ENCODE measurements at regions not wholly inside any gene's neighbourhood (a gene's known extent, or its start where the extent isn't known, plus 50 kb on each side); places are given as distances from the start of the nearest gene placed in this dataset.

DNA sequence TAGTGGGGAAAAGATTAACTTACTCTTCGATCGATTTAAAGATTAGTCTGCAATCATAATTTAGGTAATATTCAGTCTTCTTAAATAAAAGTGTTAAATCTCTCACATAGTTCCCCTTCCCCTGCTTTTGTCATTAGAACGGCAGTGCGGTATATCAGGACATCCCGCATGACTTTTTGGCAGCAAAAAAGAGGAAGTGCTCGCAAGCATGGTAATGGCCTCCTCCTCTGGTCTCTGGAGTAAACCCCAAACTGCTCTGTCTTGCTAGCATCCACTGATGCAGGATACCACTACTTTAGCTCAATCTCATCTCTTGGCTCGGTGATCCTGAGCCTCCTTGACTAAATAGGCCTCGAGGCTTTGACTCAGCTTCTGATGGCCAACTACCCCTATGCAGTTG lies 78.7 kb upstream of the VAV3 start:
- WGBS, 5 donors: 38 to 56% (median 48%) methylated on average over 8 of the region's 8 CpGs
- no peaks in the 10 kb centered on the region for H3K36me3 ChIP-seq
- intact Hi-C loops (cut with DNase I; ENCODE audit: low total_unique reads): loop anchor here (10.0 kb wide), 1 partner anchor 69 kb away; no protein-coding TSS in a partner anchor

DNA sequence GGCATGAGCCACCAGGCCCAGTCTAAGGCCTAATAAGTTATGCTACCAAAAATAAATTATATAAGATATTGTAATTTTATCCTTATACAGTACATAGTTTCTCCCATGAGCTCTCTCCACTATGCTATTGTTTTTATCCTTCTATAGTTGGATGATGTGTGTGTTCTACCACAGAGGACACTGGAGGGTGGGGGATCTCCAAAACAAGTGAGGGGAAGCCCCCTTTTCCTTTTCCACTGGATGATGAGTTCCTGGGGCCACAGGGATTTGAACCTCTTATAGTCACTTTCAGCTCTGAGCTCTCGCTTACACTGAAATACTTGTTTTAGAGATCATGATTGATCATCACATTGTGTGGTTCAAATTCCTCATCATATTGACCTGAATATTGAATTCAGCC lies 77.6 kb upstream of the VAV3 start:
- Histone ChIP-seq H3K4me1 (peaks cover 0 to 42% (median 22%) of the 10 kb centered on the region in 6 donors), H3K27ac (peak overlapping the region in 2 of 8 donors; percentile 60 to 66), H3K36me3 (no peaks in the 10 kb centered on the region), H3K27me3 (replicated peaks in 1 of 7) (no peaks in the 10 kb centered on the region), H3K4me3 (no peak overlapping the region), H3K9me3 (no peaks in the 10 kb centered on the region)
- no peak for DNase-seq
- WGBS, 5 donors: 96 to 100% (median 98%) methylated on average over 1 of the region's 1 CpG
- TF ChIP-seq POLR2A (IDR thresholded peaks at IDR 0.05) (no peak), POLR2AphosphoS5 (IDR thresholded peaks at IDR 0.05) (no peak)
- TF ChIP-seq, protein P1, sequence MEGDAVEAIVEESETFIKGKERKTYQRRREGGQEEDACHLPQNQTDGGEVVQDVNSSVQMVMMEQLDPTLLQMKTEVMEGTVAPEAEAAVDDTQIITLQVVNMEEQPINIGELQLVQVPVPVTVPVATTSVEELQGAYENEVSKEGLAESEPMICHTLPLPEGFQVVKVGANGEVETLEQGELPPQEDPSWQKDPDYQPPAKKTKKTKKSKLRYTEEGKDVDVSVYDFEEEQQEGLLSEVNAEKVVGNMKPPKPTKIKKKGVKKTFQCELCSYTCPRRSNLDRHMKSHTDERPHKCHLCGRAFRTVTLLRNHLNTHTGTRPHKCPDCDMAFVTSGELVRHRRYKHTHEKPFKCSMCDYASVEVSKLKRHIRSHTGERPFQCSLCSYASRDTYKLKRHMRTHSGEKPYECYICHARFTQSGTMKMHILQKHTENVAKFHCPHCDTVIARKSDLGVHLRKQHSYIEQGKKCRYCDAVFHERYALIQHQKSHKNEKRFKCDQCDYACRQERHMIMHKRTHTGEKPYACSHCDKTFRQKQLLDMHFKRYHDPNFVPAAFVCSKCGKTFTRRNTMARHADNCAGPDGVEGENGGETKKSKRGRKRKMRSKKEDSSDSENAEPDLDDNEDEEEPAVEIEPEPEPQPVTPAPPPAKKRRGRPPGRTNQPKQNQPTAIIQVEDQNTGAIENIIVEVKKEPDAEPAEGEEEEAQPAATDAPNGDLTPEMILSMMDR (IDR thresholded peaks at IDR 0.05 in 8 of 11, conservative IDR thresholded peaks at IDR 0.05 in 3 of 11): no peak
- intact Hi-C loops (cut with DNase I; ENCODE audit: low total_unique reads): loop anchor here (10.0 kb wide), 1 partner anchor 68 kb away; no protein-coding TSS in a partner anchor

More for the DNA sequence above, 78.7 kb upstream of the VAV3 start:
- H3K27ac ChIP-seq: peak overlapping the region in 5 of 8 donors; percentile 4 to 59 (median 38)
- H3K9me3 ChIP-seq: peaks cover 0 to 5% (median 0%) of the 10 kb centered on the region in 8 donors
- H3K4me1 ChIP-seq: peaks cover 0 to 52% (median 23%) of the 10 kb centered on the region in 6 donors
- DNase-seq: no peak
- no peaks in the 10 kb centered on the region for H3K27me3 ChIP-seq (replicated peaks in 1 of 7)
- TF ChIP-seq POLR2A (IDR thresholded peaks at IDR 0.05): no peak
- TF ChIP-seq POLR2AphosphoS5 (IDR thresholded peaks at IDR 0.05): peak in 1 of 3 donors; percentile 7
- H3K4me3 ChIP-seq: no peak overlapping the region

DNA sequence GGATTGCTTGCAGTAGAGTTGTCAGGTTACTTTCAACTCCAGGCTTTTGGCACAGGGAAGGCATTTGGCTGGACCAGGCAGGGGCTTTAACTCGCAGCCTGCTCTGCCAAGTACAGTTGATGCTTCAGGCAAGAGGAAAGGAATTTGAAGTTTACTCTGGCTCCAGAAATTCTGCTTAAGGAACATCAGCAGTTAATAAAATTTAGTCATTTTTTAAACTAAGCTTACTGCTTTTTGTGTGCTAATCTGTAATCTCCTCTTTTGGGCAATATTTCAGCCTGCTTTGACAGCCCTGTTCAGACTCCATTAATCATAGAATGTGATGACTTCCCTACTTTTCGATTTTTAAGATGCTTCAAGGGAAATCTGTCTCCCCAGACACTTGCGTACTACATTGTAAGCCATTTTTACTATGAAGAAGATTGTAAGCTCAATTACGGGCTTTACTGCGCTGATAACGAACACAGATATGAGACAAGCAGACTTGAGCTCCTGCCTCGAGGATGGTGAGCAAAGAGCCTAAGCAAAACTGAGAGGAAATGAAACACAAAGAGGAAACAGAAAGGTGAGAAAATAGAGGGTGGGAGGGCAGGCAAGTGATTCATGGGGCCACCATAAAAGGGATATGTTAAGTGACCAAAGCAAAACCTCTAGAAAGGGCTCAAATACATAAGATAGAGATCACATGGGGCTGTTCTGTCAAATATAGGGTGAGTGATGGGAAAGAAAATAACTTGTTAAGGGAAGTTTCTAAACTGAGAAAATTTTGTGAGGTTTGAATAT lies 76.6 kb upstream of the VAV3 start:
- H3K9me3 ChIP-seq: no peaks in the 10 kb centered on the region
- H3K27ac ChIP-seq: peak overlapping the region in 6 of 8 donors; percentile 16 to 66 (median 52)
- H3K36me3 ChIP-seq: no peaks in the 10 kb centered on the region
- DNase-seq: no peak
- TF ChIP-seq POLR2A (IDR thresholded peaks at IDR 0.05): no peak
- TF ChIP-seq POLR2AphosphoS5 (IDR thresholded peaks at IDR 0.05): no peak
- TF ChIP-seq, protein P1 (IDR thresholded peaks at IDR 0.05 in 8 of 11, conservative IDR thresholded peaks at IDR 0.05 in 3 of 11): no peak
- H3K4me3 ChIP-seq: no peak overlapping the region
- 37 to 53% (median 47%) methylated on average over 7 of the region's 7 CpGs for WGBS, 5 donors
- H3K27me3 ChIP-seq (replicated peaks in 1 of 7): no peaks in the 10 kb centered on the region
- peaks cover 0 to 37% (median 22%) of the 10 kb centered on the region in 6 donors for H3K4me1 ChIP-seq
- intact Hi-C loops (cut with DNase I; ENCODE audit: low total_unique reads): loop anchor here (10.0 kb wide), 1 partner anchor 67 kb away; no protein-coding TSS in a partner anchor

DNA sequence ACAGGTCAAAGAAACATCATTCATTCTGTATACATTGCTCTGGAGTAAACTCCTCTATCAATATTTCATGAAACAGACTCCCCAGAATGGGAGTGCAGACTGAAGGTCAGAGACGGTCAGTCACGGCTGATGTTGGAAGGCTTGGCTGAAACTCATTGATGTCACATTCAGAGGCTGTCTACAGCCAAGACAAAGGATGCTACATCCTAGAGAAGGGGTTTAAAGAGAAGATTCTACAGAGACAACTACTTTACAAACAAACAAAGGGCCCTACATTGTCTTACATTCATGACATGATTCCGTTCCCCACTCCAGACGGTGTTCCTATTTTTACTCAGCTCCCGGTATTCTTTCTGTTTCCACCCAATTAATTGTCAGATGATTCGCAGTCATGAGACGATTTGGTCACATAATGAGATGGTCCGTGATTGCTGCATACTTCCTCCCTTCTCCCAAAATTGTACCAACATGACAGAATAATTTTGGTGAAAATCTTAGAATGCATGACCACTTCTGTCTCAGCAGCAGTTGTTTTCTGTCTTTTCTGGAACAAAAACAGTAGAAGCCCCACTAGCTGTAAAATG lies 73.8 kb upstream of the VAV3 start:
- TF ChIP-seq, protein P1 (IDR thresholded peaks at IDR 0.05 in 8 of 11, conservative IDR thresholded peaks at IDR 0.05 in 3 of 11): no peak
- TF ChIP-seq POLR2AphosphoS5 (IDR thresholded peaks at IDR 0.05): no peak
- no peak for TF ChIP-seq POLR2A (IDR thresholded peaks at IDR 0.05)
- H3K9me3 ChIP-seq: no peaks in the 10 kb centered on the region
- 82 to 92% (median 84%) methylated on average over 8 of the region's 8 CpGs for WGBS, 5 donors
- peaks cover 0 to 26% (median 19%) of the 10 kb centered on the region in 6 donors for H3K4me1 ChIP-seq
- intact Hi-C loops (cut with DNase I; ENCODE audit: low total_unique reads): no loop called here
- no peaks in the 10 kb centered on the region for H3K36me3 ChIP-seq
- H3K27ac ChIP-seq: no peak overlapping the region
- DNase-seq: no peak
- H3K27me3 ChIP-seq (replicated peaks in 1 of 7): no peaks in the 10 kb centered on the region
- no peak overlapping the region for H3K4me3 ChIP-seq
